Liver (tissue), 3 donors: ENCODE measurements at regions not wholly inside any gene's neighbourhood (a gene's known extent, or its start where the extent isn't known, plus 50 kb on each side); places are given as distances from the start of the nearest gene placed in this dataset.

Experiments used
- CTCF ChIP-seq: fragments of 150-350 bp; IDR thresholded peaks from 2 replicates; pipeline ENCODE4 v1.5.1; 2017; ENCODE audit warnings: improper control_type of control experiment, low read depth, low read length; ENCODE audit not compliant: missing input control
- EGR1 ChIP-seq, 2 donors: IDR thresholded peaks; 2 replicates each; pipeline ENCODE4 v1.6.1; 2016 to 2018; ENCODE audit warnings: antibody characterized with exemption in 2 of 2, low read depth in 2 of 2
- GABPA ChIP-seq, 2 donors: IDR thresholded peaks in 1 of 2; conservative IDR thresholded peaks in 1 of 2; 2 replicates each; pipeline ENCODE4 v1.6.1; 2016; ENCODE audit warnings: antibody characterized with exemption in 2 of 2, mild to moderate bottlenecking in 1 of 2, moderate library complexity in 1 of 2
- HNF4A ChIP-seq, 2 donors: conservative IDR thresholded peaks; 2 replicates each; pipeline ENCODE4 v1.6.1; 2016; ENCODE audit warnings: antibody characterized with exemption in 2 of 2, mild to moderate bottlenecking in 2 of 2
- HNF4G ChIP-seq: IDR thresholded peaks from 2 replicates; pipeline ENCODE4 v1.6.1; 2016; ENCODE audit warnings: antibody characterized with exemption
- JUND ChIP-seq, 2 donors: IDR thresholded peaks; 2 replicates each; pipeline ENCODE4 v1.6.1; 2016; ENCODE audit warnings: antibody characterized with exemption in 2 of 2
- RAD21 ChIP-seq, 2 donors: IDR thresholded peaks; 2 replicates each; pipeline ENCODE4 v1.6.1; 2016; ENCODE audit warnings: antibody characterized with exemption in 2 of 2, mild to moderate bottlenecking in 2 of 2
- REST ChIP-seq: IDR thresholded peaks from 2 replicates; pipeline ENCODE4 v1.6.1; 2016; ENCODE audit warnings: antibody characterized with exemption, mild to moderate bottlenecking
- RXRA ChIP-seq, 2 donors: IDR thresholded peaks; 2 replicates each; pipeline ENCODE4 v1.6.1; 2017 to 2018; ENCODE audit warnings: antibody characterized with exemption in 2 of 2, mild to moderate bottlenecking in 1 of 2
- TAF1 ChIP-seq: conservative IDR thresholded peaks from 2 replicates; pipeline ENCODE4 v1.6.1; 2016; ENCODE audit warnings: antibody characterized with exemption, mild to moderate bottlenecking
- YY1 ChIP-seq: IDR thresholded peaks from 2 replicates; pipeline ENCODE4 v1.6.1; 2016; ENCODE audit warnings: antibody characterized with exemption, mild to moderate bottlenecking
- ZBTB33 ChIP-seq: IDR thresholded peaks from 2 replicates; pipeline ENCODE4 v1.6.1; 2016; ENCODE audit warnings: antibody characterized with exemption
- TF ChIP-seq, protein P1 (sequence below): IDR thresholded peaks from 2 replicates; pipeline ENCODE4 v1.6.1; 2016; ENCODE audit warnings: antibody characterized with exemption
- donor health status: healthy.
- donor health status: healthy.

GRCh38 chr10:31209478-31209877, 109.5 kb upstream of the ZEB1 start:
- TF ChIP-seq CTCF (no peak), YY1 (no peak), RAD21 (IDR thresholded peaks at IDR 0.05) (no peak), GABPA (IDR thresholded peaks at IDR 0.05 in 1 of 2, conservative IDR thresholded peaks at IDR 0.05 in 1 of 2) (no peak), HNF4A (conservative IDR thresholded peaks at IDR 0.05) (no peak), HNF4G (no peak), JUND (IDR thresholded peaks at IDR 0.05) (no peak), ZBTB33 (no peak), REST (no peak), TAF1 (no peak), EGR1 (IDR thresholded peaks at IDR 0.05; ENCODE audit: low read depth in 2 of 2) (no peak), RXRA (IDR thresholded peaks at IDR 0.05) (no peak)
- TF ChIP-seq, protein P1, sequence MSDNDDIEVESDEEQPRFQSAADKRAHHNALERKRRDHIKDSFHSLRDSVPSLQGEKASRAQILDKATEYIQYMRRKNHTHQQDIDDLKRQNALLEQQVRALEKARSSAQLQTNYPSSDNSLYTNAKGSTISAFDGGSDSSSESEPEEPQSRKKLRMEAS = no peak
